GM18519 (cell line): ENCODE measurements at regions not wholly inside any gene's neighbourhood (a gene's known extent, or its start where the extent isn't known, plus 50 kb on each side); places are given as distances from the start of the nearest gene placed in this dataset.

Source experiments
- ATAC-seq: cut with Tn5 transposase; IDR thresholded peaks from one replicate; pipeline ENCODE4 v1.9.1; 2021; ENCODE audit warnings: mild to moderate bottlenecking, moderate library complexity; ENCODE audit not compliant: unreplicated experiment, low FRiP score

DNA sequence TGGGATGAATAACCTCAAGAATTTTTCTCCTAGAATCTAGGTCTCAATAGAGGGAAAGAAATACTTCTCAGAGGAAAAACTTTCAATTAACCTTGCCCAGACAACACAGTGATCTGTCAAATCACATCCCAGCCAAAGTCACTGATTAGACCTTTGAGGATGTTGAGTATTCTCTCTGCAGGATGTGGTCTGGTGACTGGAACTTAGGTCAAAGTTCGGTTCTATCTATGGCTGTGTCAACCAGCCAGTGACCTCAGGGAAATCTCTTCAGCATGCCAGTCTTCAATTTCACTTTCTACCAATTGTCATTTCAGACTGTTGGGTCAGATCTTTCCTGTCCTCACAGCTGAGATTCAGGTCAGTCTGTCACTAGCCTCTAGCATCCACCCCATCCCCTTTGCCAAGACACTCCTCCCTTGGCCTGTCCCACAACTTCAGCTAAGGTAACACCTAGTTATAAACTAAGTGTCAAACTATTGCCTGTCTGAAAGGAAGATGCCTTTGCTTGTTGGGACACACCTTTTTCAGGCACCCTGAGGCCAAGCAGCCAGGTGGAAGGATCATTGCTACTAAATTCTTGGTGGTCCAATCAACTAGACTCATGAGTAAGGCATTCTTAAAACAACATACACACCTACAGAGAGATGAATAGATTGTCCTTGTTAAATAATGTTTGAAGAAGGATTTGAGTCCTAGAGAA lies 156.3 kb upstream of the FST start:
- ATAC-seq = no peak

DNA sequence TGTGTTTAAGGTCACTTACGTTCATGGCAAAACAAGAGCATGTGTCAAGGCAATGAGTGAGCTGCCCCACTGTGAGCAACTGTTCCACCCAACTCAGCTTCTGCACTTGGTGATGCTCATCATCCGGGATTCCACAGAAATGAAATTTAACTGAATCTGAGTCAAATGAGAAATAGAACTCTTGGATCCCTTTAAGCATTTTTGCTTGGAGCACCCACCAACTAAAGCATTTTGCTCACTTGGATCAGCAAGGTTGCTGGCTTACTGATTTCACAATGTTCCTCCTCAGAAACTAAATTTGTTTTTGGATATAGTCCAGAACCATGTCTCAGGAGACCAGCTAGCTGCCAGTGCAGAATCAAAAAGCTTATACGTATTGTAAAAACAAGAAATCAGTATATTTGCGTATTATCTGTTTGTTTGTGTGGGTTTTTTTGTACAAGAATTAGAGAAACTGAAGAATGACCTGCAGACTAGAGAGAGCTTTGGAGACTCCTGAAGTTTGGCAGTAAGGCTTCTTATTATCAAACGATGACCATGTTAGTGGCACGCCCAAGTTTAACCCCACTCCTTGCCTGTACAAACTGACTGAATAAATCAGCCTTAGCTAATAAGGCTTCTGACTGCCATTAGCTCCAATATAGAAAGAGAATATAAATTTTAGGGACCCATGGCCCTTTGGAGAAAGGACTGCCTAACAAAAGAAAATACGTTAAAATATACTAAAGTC lies 153.8 kb upstream of the FST start:
- no peak for ATAC-seq

GRCh38 chr5:53327811-53328334 lies 152.6 kb upstream of the FST start:
- ATAC-seq = no peak

- ATAC-seq = no peak
Measured at GRCh38 chr5:53330491-53330890, 149.9 kb upstream of the FST start.

DNA sequence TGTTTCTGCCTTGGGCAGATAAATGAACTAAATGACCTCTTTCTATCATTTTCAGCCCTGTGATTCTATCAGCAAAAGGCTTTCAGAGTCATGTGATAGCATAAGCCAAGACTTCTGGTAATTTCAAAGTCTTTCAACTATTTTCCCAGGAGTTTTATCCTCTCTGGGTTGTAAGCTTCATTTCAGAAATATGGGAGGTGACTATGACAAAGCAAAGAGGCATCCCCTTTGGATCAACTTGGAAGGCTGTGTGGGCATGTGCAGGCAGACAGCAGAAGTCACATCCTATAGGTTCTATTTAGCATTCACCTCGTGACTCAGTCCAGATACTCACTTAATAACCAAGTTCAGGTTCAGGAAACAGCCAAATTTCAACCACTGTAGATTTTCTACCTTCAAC lies 149.0 kb upstream of the FST start:
- no peak for ATAC-seq

GRCh38 chr5:53333160-53333559 lies 147.3 kb upstream of the FST start:
- ATAC-seq = no peak

- ATAC-seq = no peak
Measured at GRCh38 chr5:53334431-53334941, 145.9 kb upstream of the FST start.

GRCh38 chr5:53335115-53335514 lies 145.3 kb upstream of the FST start:
- no peak for ATAC-seq

DNA sequence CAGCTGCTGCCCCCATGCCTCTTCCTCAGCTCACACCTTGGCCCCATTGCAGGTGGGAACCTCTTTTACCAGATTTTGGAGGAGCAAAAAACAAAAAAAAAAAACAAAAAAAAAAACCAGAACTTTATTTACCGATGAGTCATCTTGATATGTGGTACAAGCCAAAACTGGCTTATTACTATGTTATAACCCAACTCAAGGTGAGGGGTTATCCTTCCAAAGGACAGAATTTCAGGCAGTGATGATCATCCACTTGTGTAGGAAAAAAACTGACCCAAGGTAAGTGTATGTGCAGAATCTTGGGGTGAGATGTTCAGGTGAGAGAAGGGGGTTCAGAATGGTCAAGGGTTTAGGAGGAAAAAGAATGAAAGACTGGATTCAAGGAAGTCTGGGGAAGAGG lies 142.6 kb upstream of the FST start:
- no peak for ATAC-seq

DNA sequence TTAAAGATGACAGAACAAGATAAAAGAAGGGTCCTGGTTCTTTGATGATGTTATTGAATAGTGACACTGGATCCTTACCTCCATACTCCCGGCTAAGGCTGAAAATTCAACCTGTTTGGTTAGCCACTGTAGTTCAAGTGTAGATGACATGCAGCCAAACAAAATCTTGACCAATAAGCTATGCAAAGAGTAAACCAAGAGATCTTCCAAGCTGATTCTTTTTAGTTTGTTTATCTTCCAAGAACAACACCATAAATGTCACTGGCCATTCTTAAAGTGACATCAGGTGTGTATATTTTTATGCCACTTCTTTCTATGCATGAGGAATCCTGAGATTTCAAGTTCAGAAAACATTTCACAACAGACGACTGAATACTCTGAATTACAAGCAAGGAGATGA lies 141.5 kb upstream of the FST start:
- ATAC-seq = no peak

GRCh38 chr5:53339962-53340540 lies 140.4 kb upstream of the FST start:
- ATAC-seq = no peak

GRCh38 chr5:53340956-53341750 lies 139.3 kb upstream of the FST start:
- ATAC-seq = no peak

DNA sequence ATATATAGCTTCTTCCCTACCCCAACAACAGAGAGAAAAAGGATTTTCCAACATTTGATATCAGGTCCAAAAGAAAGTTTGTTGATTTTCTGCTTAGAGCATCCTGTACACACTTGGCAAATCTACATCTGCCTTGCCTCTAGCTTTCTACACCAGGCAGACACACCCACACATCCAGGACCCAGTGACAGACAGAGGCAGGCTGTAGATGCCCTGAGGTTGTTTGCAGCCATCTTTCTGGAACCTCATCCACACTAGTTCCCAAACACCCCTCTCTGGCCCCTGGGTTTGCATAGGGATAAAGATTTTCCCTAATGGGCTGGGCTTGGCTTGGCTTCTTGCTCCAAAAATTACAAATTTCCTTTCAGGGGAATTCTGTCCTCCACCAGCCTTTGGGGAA lies 138.2 kb upstream of the FST start:
- ATAC-seq = no peak

- no peak for ATAC-seq
Measured at GRCh38 chr5:53343187-53343586, 137.2 kb upstream of the FST start.

- ATAC-seq = no peak
Measured at GRCh38 chr5:53350368-53350767, 130.1 kb upstream of the FST start.

DNA sequence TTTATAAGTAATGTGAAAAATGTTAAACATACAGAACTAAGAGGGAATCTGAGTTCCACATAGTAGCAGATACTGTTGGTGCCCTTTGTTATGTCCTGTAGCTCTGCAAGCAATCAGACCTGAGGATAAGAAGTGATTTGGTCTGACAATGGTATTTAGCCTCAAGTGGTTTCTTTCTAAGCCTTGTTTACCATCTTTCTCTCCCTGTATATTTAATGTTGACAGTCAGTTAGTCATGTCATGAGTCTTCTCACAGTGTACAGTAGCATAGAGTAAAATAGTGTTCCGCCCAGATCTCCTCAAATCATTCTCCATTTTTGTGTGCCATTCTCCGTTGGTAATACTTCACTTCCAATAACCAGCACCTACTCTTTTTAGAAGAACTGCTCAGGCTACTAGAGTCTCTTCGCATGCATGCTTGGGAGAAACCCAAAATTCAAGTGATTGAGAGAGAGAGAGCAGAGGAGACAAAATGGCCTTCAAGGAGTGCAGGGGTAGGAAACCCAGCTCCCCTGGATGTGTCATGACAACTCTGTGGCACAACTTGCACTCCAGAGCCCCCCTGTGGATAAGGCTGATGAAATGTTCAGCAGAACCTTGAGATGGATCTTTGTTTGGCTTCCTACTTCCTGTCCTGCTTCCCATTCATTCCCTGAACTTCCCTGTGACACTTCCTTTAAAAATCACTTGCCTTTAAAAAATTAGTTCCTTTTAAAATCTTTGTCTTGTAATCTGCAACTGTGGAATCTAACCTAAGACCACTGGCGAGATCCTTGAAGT lies 129.2 kb upstream of the FST start:
- no peak for ATAC-seq

DNA sequence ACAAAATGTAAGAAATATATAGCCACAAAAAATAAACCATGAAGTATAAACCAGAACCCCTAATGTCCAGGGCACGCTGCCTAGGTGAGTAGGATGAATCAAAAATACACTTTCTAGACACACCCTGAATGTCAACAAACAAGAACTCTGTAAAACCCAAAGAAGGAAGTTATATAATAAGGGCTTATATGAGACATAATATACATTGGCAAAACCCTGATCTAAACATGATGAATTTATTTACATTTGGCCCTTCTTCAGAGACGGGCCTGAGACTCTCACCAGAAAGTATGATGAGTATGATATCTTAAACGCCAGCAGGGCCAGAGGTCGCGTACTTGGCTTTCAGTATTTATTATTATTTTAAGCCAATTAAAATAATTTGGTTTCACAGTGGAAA lies 125.1 kb upstream of the FST start:
- no peak for ATAC-seq

GRCh38 chr5:53355931-53356330 lies 124.5 kb upstream of the FST start:
- ATAC-seq = no peak

DNA sequence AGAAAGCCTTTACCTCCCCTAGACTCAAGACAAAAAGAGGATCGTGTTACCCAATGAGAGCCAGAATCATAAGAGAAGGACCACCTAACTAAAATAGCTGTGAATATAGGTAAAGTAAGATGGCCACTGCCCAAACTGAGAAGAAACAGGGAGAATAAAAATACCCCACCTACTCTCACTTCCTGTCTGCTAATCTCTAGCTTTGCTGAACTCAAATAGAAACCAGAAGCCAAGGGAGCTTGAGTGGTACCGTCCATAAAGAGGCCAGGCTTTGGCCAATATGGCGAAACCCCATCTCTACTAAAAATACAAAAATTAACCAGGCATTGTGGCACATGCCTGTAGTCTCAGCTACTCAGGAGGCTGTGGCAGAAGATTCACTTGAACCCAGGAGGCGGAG lies 123.0 kb upstream of the FST start:
- ATAC-seq = peak; percentile 72

DNA sequence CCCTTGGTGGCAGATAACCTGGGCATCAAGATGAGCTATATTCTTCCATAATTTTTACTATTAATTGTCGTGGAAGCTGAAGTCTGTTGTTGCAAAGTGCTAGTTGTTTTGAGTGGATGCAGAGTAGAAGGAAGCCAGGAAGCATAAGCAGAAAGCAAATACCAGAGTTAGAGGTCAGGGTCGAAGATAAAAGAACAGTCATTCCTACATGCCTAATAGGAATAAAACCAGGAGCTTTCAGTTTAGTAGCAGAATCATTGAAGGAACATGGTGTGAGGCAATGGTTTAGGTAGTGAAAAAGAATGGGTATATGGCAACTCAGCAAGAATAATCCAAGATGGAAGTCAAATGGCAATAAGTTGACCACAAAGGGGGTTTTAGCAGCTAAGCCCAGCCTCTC lies 121.6 kb upstream of the FST start:
- no peak for ATAC-seq
